IMR-90 (cell line): ENCODE measurements at regions not wholly inside any gene's neighbourhood (a gene's known extent, or its start where the extent isn't known, plus 50 kb on each side); places are given as distances from the start of the nearest gene placed in this dataset.

ENCODE experiments used
- ATAC-seq: fragments of 200-7000 bp; cut with Tn5 transposase; 2 replicates; pipeline ENCODE4 v1.9.1; 2020; ENCODE audit warnings: low read depth, mild to moderate bottlenecking, moderate library complexity
- BruUV-seq: library from RNA; stranded (reverse); fragments of 400-500 nt; replicated peaks from 2 replicates; lab custom pipeline; 2021; lab: Mats Ljungman, UMichigan
- CTCF ChIA-PET: fragments of 300-600 bp; formaldehyde crosslinking; extraction: SDS; loops from one replicate; lab custom pipeline; 2021; ENCODE audit warnings: antibody characterized with exemption; lab: Yijun Ruan, JAX
- POLR2A ChIA-PET: fragments of 300-600 bp; sonication (Branson Sonifier 250); formaldehyde crosslinking; loops from one replicate; lab custom pipeline; 2022; ENCODE audit warnings: antibody characterized with exemption; ENCODE audit not compliant: unreplicated experiment; lab: Charles Lee
- DNase-seq: peaks from one replicate; pipeline ENCODE4 v3.0.0; 2013
- H2AFZ ChIP-seq: replicated peaks from 2 replicates; pipeline ENCODE3; 2013; ENCODE audit warnings: low read length, mild to moderate bottlenecking; ENCODE audit not compliant: poor library complexity
- H2AK5ac ChIP-seq: 2 replicates; pipeline ENCODE4 v1.6.1; 2013; ENCODE audit warnings: low read depth, low read length, inconsistent platforms
- H2AK9ac ChIP-seq: replicated peaks from 2 replicates; pipeline ENCODE3; 2013; ENCODE audit warnings: mild to moderate bottlenecking, low read depth, low read length, moderate library complexity; ENCODE audit not compliant: poor library complexity
- H2BK120ac ChIP-seq: 2 replicates; pipeline ENCODE4 v1.6.1; 2013; ENCODE audit warnings: low read depth, low read length, inconsistent platforms
- H2BK15ac ChIP-seq: 3 replicates; pipeline ENCODE4 v1.6.1; 2013; ENCODE audit warnings: low read depth, low read length, inconsistent platforms
- H2BK20ac ChIP-seq: 2 replicates; pipeline ENCODE4 v1.6.1; 2013; ENCODE audit warnings: low read depth, mild to moderate bottlenecking, inconsistent platforms, low read length, moderate library complexity
- H2BK5ac ChIP-seq: 2 replicates; pipeline ENCODE4 v1.6.1; 2013; ENCODE audit warnings: mild to moderate bottlenecking, low read depth, low read length, inconsistent platforms; ENCODE audit not compliant: poor library complexity, severe bottlenecking
- H3K14ac ChIP-seq: replicated peaks from 2 replicates; pipeline ENCODE4 v1.6.1; 2013; ENCODE audit warnings: low read depth, low read length, inconsistent platforms
- H3K18ac ChIP-seq: 2 replicates; pipeline ENCODE4 v1.6.1; 2013; ENCODE audit warnings: low read depth, low read length, control low read depth
- H3K23ac ChIP-seq: 2 replicates; pipeline ENCODE4 v1.6.1; 2013; ENCODE audit warnings: low read depth, low read length, inconsistent platforms
- H3K27ac ChIP-seq: 2 replicates; pipeline ENCODE4 v1.5.1; 2013; ENCODE audit warnings: mild to moderate bottlenecking, control low read depth, low read length; ENCODE audit not compliant: insufficient read depth
- H3K27me3 ChIP-seq: 2 replicates; pipeline ENCODE4 v1.6.1; 2013; ENCODE audit warnings: low read length; ENCODE audit not compliant: control insufficient read depth, insufficient read depth
- H3K36me3 ChIP-seq: 2 replicates; pipeline ENCODE4 v1.6.1; 2013; ENCODE audit warnings: low read length, mixed read lengths; ENCODE audit not compliant: control insufficient read depth, insufficient read depth
- H3K4ac ChIP-seq: 2 replicates; pipeline ENCODE4 v1.6.1; 2013; ENCODE audit warnings: low read depth, low read length, inconsistent platforms
- H3K4me1 ChIP-seq: 2 replicates; pipeline ENCODE4 v1.6.1; 2013; ENCODE audit warnings: low read length, mixed read lengths; ENCODE audit not compliant: control insufficient read depth, insufficient read depth
- H3K4me2 ChIP-seq: 2 replicates; pipeline ENCODE4 v1.6.1; 2013; ENCODE audit warnings: low read depth, mild to moderate bottlenecking, control low read depth, low read length, moderate library complexity
- H3K4me3 ChIP-seq: 2 replicates; pipeline ENCODE4 v1.5.1; 2013; ENCODE audit warnings: low read depth, mild to moderate bottlenecking, control low read depth, low read length, moderate library complexity; ENCODE audit not compliant: insufficient read depth
- H3K56ac ChIP-seq: 2 replicates; pipeline ENCODE4 v1.6.1; 2013; ENCODE audit warnings: low read length, inconsistent platforms; ENCODE audit not compliant: insufficient read depth; ENCODE audit errors: extremely low read depth
- H3K79me1 ChIP-seq, 2 experiments: 2 replicates each; pipeline ENCODE4 v1.6.1; 2013; ENCODE audit warnings: low read length in 2 of 2, inconsistent platforms in 1 of 2, low read depth in 1 of 2
- H3K9ac ChIP-seq: 2 replicates; pipeline ENCODE4 v1.6.1; 2013; ENCODE audit warnings: low read depth, low read length, control low read depth
- H3K9me1 ChIP-seq: 2 replicates; pipeline ENCODE4 v1.6.1; 2013; ENCODE audit warnings: low read length, inconsistent platforms; ENCODE audit not compliant: insufficient read depth
- H3K9me3 ChIP-seq: 2 replicates; pipeline ENCODE4 v1.6.1; 2013; ENCODE audit warnings: low read length; ENCODE audit not compliant: control insufficient read depth, insufficient read depth
- H4K20me1 ChIP-seq: 2 replicates; pipeline ENCODE4 v1.6.1; 2013; ENCODE audit warnings: low read length, inconsistent platforms; ENCODE audit not compliant: insufficient read depth
- H4K5ac ChIP-seq: 2 replicates; pipeline ENCODE4 v1.6.1; 2013; ENCODE audit warnings: mild to moderate bottlenecking, low read depth, low read length, control low read depth
- H4K8ac ChIP-seq, 2 experiments: 2 replicates each; pipeline ENCODE4 v1.6.1; 2013; ENCODE audit warnings: low read depth in 2 of 2, low read length in 2 of 2, control low read depth in 1 of 2, inconsistent platforms in 1 of 2
- H4K91ac ChIP-seq: 2 replicates; pipeline ENCODE4 v1.6.1; 2013; ENCODE audit warnings: low read depth, low read length, inconsistent platforms; ENCODE audit not compliant: insufficient read depth
- BHLHE40 ChIP-seq: fragments of 150-350 bp; IDR thresholded peaks from 2 replicates; pipeline ENCODE4 v1.6.1; 2016; ENCODE audit warnings: mild to moderate bottlenecking, low read depth, low read length
- CEBPB ChIP-seq: IDR thresholded peaks from 2 replicates; pipeline ENCODE4 v1.6.1; 2012; ENCODE audit warnings: low read depth, low read length, improper control_type of control experiment
- MAFK ChIP-seq: IDR thresholded peaks from 2 replicates; pipeline ENCODE4 v1.6.1; 2012; ENCODE audit warnings: low read depth, low read length, improper control_type of control experiment
- RCOR1 ChIP-seq: IDR thresholded peaks from 2 replicates; pipeline ENCODE4 v1.6.1; 2012; ENCODE audit warnings: mild to moderate bottlenecking, low read length, improper control_type of control experiment; ENCODE audit not compliant: insufficient replicate concordance
- RFX5 ChIP-seq: IDR thresholded peaks from 2 replicates; pipeline ENCODE4 v1.8.0; 2012; ENCODE audit warnings: low read depth, mild to moderate bottlenecking, low read length, moderate library complexity
- WGBS, 2 experiments: methylation state at CpG; one replicate each; pipeline versions ENCODE4 v1.1.5 to v1.1.7; 2013; ENCODE audit warnings: missing lambda C conversion rate in 2 of 2; ENCODE audit not compliant: insufficient read length in 1 of 2; ENCODE audit errors: extremely low coverage in 2 of 2; 5-methylcytosine and 5-hydroxymethylcytosine counted together
- dilution Hi-C: fragments of 300-500 bp; cut with HindIII; formaldehyde crosslinking; loops from one replicate; pipeline ENCODE4 v1.14.3; 2018; ENCODE audit warnings: low sequenced_read_pairs; ENCODE audit not compliant: unreplicated experiment
- in situ Hi-C: fragments of 300-500 bp; cut with MboI; formaldehyde crosslinking; loops from 3 replicates; pipeline ENCODE4 v1.14.3; 2019; ENCODE audit warnings: low sequenced_read_pairs, inconsistent platforms, mixed read lengths
- intact Hi-C: fragments of 100-400 bp; cut with micrococcal nuclease; formaldehyde crosslinking; loops from 2 replicates; pipeline ENCODE4 v1.10.0; 2022

GRCh38 chr4:19993242-19993641, 258.5 kb upstream of the SLIT2 start:
- Histone ChIP-seq H3K14ac (no peak overlapping the region), H3K4me3 (no peak overlapping the region), H2BK120ac (no peak overlapping the region), H3K18ac (no peak overlapping the region), H2AFZ (no peak overlapping the region), H2BK15ac (no peak overlapping the region), H2BK5ac (no peak overlapping the region), H2AK9ac (no peak overlapping the region), H4K5ac (no peak overlapping the region), H4K8ac (no peak overlapping the region), H4K91ac (no peak overlapping the region), H3K9me3 (no peaks in the 10 kb centered on the region), H3K27me3 (no peaks in the 10 kb centered on the region), H3K79me1 (no peaks in the 10 kb centered on the region), H3K23ac (no peak overlapping the region), H2AK5ac (no peak overlapping the region), H3K4me2 (no peak overlapping the region), H3K9me1 (no peaks in the 10 kb centered on the region), H3K9ac (no peak overlapping the region), H3K36me3 (no peaks in the 10 kb centered on the region), H2BK20ac (no peak overlapping the region), H4K20me1 (no peaks in the 10 kb centered on the region), H3K27ac (no peak overlapping the region), H3K4me1 (no peaks in the 10 kb centered on the region), H3K56ac (no peak overlapping the region), H3K4ac (no peak overlapping the region)
- CTCF ChIA-PET: no interaction called here
- no TSS peak for BruUV-seq
- ATAC-seq (no peak), DNase-seq (no peak)
- dilution Hi-C loops (no loop called here), intact Hi-C loops (no loop called here), in situ Hi-C loops (no loop called here)
- no CpG with 5 or more reads among the region's 2 CpGs for WGBS, 2 experiments
- TF ChIP-seq MAFK: no peak
- no peak for TF ChIP-seq CEBPB
- no peak for TF ChIP-seq RFX5
- no peak for TF ChIP-seq RCOR1
- TF ChIP-seq BHLHE40: no peak
- POLR2A ChIA-PET: no interaction called here
